Endothelial cell of umbilical vein (primary cell): ENCODE measurements at regions not wholly inside any gene's neighbourhood (a gene's known extent, or its start where the extent isn't known, plus 50 kb on each side); places are given as distances from the start of the nearest gene placed in this dataset.

Experiments used
- EZH2 ChIP-seq: IDR thresholded peaks from 2 replicates; pipeline ENCODE4 v1.6.1; 2012; ENCODE audit warnings: borderline replicate concordance, low read depth, mild to moderate bottlenecking, moderate library complexity, low read length, inconsistent platforms; ENCODE audit not compliant: severe bottlenecking
- FOS ChIP-seq: IDR thresholded peaks from 2 replicates; pipeline ENCODE4 v1.6.1; 2011; ENCODE audit warnings: mild to moderate bottlenecking, low read length, moderate library complexity, borderline replicate concordance; ENCODE audit not compliant: insufficient read depth
- GATA2 ChIP-seq: IDR thresholded peaks from 2 replicates; pipeline ENCODE4 v1.7.0; 2011; ENCODE audit warnings: low read depth, mild to moderate bottlenecking, moderate library complexity, mixed read lengths, low read length; ENCODE audit not compliant: insufficient read length, insufficient read depth
- JUN ChIP-seq: IDR thresholded peaks from 2 replicates; pipeline ENCODE4 v1.6.1; 2011; ENCODE audit warnings: borderline replicate concordance, low read depth; ENCODE audit not compliant: insufficient read length, insufficient read depth
- MAX ChIP-seq: IDR thresholded peaks from 2 replicates; pipeline ENCODE4 v1.6.1; 2011; ENCODE audit not compliant: insufficient read depth, insufficient read length
- POLR2A ChIP-seq: IDR thresholded peaks from 2 replicates; pipeline ENCODE4 v1.6.1; 2012; ENCODE audit warnings: low read depth, mild to moderate bottlenecking, control low read depth, low read length
- POLR2AphosphoS5 ChIP-seq: IDR thresholded peaks from 2 replicates; pipeline ENCODE4 v1.6.1; 2012; ENCODE audit warnings: low read depth, mild to moderate bottlenecking, control low read depth, low read length, moderate library complexity; ENCODE audit not compliant: insufficient read depth
- TF ChIP-seq, protein P1 (sequence below), 2 donors: IDR thresholded peaks; 1 replicate in 1 of 2; 2 replicates in 1 of 2; pipeline ENCODE4 v1.5.1; 2011; ENCODE audit warnings: low read length in 2 of 2, mild to moderate bottlenecking in 2 of 2, moderate library complexity in 2 of 2, control low read depth in 1 of 2, inconsistent platforms in 1 of 2, low read depth in 1 of 2; ENCODE audit not compliant: insufficient read depth in 1 of 2; ENCODE audit errors: extremely low read depth in 1 of 2

GRCh38 chr10:118965645-118966044, 63.9 kb upstream of the NANOS1 start:
- TF ChIP-seq, protein P1, sequence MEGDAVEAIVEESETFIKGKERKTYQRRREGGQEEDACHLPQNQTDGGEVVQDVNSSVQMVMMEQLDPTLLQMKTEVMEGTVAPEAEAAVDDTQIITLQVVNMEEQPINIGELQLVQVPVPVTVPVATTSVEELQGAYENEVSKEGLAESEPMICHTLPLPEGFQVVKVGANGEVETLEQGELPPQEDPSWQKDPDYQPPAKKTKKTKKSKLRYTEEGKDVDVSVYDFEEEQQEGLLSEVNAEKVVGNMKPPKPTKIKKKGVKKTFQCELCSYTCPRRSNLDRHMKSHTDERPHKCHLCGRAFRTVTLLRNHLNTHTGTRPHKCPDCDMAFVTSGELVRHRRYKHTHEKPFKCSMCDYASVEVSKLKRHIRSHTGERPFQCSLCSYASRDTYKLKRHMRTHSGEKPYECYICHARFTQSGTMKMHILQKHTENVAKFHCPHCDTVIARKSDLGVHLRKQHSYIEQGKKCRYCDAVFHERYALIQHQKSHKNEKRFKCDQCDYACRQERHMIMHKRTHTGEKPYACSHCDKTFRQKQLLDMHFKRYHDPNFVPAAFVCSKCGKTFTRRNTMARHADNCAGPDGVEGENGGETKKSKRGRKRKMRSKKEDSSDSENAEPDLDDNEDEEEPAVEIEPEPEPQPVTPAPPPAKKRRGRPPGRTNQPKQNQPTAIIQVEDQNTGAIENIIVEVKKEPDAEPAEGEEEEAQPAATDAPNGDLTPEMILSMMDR (IDR thresholded peaks at IDR 0.05; ENCODE audit: extremely low read depth in 1 of 2, insufficient read depth in 1 of 2, low read depth in 1 of 2, low read length in 2 of 2): no peak
- TF ChIP-seq EZH2: no peak
- no peak for TF ChIP-seq POLR2AphosphoS5
- TF ChIP-seq POLR2A: no peak
- no peak for TF ChIP-seq JUN
- no peak for TF ChIP-seq FOS
- no peak for TF ChIP-seq MAX
- TF ChIP-seq GATA2: no peak
